Activated naive CD8-positive, alpha-beta T cell treated with anti-CD3 and anti-CD28 coated beads for 36 hours (primary cell): ENCODE measurements at regions not wholly inside any gene's neighbourhood (a gene's known extent, or its start where the extent isn't known, plus 50 kb on each side); places are given as distances from the start of the nearest gene placed in this dataset.
A peak's percentile ranks its signal among the peaks of the same experiment; 100 is the strongest.

Experiments
- DNase-seq: peaks from one replicate; pipeline ENCODE4 v3.0.0; 2021
- H3K27ac Mint-ChIP-seq: one replicate; pipeline ENCODE4 v1.8.0; 2022; ENCODE audit warnings: mild to moderate bottlenecking, moderate library complexity, mixed read lengths
- H3K27me3 Mint-ChIP-seq: one replicate; pipeline ENCODE4 v1.8.0; 2022; ENCODE audit warnings: mild to moderate bottlenecking, mixed read lengths
- H3K36me3 Mint-ChIP-seq: one replicate; pipeline ENCODE4 v1.8.0; 2021; ENCODE audit warnings: mild to moderate bottlenecking, mixed read lengths
- H3K4me1 Mint-ChIP-seq: one replicate; pipeline ENCODE4 v1.8.0; 2021; ENCODE audit warnings: mixed read lengths
- H3K4me3 Mint-ChIP-seq: one replicate; pipeline ENCODE4 v1.8.0; 2022; ENCODE audit warnings: mild to moderate bottlenecking, moderate library complexity, mixed read lengths
- H3K9me3 Mint-ChIP-seq: one replicate; pipeline ENCODE4 v1.8.0; 2022; ENCODE audit warnings: mixed read lengths

DNA sequence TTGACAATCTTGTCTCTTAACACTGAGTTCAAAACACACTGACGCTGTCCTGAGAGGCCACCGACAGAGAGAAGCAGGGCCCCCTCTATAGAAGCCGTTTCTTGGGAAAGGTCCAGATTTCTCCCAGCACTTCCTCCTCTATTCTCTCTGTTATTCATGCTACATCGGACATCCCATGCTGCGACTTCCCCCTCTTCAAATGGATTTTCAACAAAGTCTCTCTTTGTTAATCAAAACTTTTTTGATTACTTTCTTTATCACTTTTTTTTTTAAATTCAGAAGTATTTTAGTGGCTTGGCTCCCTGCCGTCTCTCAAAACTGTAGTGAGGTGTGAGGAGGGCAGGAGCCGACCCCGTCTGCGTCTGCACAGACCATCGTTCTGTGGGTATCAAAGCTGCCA is 298.9 kb upstream of the PITRM1 start:
- H3K36me3 Mint-ChIP-seq = no peaks in the 10 kb centered on the region
- no peak overlapping the region for H3K27ac Mint-ChIP-seq
- peaks cover 20% of the 10 kb centered on the region for H3K27me3 Mint-ChIP-seq
- peaks cover 32% of the 10 kb centered on the region for H3K4me1 Mint-ChIP-seq
- no peak for DNase-seq
- no peak overlapping the region for H3K4me3 Mint-ChIP-seq
- no peaks in the 10 kb centered on the region for H3K9me3 Mint-ChIP-seq

- H3K9me3 Mint-ChIP-seq = no peaks in the 10 kb centered on the region
- no peaks in the 10 kb centered on the region for H3K36me3 Mint-ChIP-seq
- DNase-seq = no peak
- H3K27me3 Mint-ChIP-seq = peaks cover 17% of the 10 kb centered on the region
- no peak overlapping the region for H3K27ac Mint-ChIP-seq
- no peak overlapping the region for H3K4me3 Mint-ChIP-seq
- H3K4me1 Mint-ChIP-seq = peaks cover 32% of the 10 kb centered on the region
Observed at GRCh38 chr10:3470191-3470590, 297.6 kb upstream of the PITRM1 start.

GRCh38 chr10:3469639-3470020 is 297.0 kb upstream of the PITRM1 start:
- no peak overlapping the region for H3K4me3 Mint-ChIP-seq
- H3K4me1 Mint-ChIP-seq = peaks cover 32% of the 10 kb centered on the region
- no peaks in the 10 kb centered on the region for H3K9me3 Mint-ChIP-seq
- DNase-seq = no peak
- H3K36me3 Mint-ChIP-seq = no peaks in the 10 kb centered on the region
- H3K27ac Mint-ChIP-seq = no peak overlapping the region
- peaks cover 16% of the 10 kb centered on the region for H3K27me3 Mint-ChIP-seq

DNA sequence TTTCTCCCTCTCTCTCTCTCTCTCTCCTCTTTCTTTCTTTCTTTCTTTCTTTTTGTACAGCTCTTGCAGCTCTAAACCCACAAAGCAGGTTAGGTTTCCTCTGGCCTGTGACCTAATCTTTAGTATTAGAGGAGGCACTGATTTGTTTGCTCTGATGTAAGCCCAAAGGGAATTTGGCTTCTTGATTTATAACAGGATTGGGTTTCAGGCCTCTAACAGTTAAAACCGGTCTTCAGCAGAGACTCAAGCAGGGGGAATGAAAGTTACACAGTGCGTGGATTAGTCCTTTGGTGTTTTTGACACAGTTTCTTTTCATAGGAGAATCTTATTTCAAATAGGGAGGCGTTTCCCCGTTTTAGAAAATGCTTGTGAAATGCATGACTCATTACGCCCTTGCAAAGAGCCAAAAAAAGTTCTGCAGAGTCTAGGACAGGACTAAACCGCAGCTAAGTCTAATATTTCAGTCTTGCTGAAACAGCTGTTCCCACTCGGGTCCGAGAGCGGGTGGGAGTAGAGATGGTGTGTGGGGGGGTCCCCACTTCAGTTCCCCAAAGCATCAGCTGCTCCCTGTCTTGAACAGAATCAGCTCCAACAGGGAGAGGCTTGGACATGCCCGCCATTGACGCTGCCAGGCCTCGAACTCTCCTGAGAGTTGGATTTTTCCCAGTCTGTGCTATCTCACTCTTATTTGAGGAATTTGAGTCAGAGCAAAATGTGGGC is 296.5 kb upstream of the PITRM1 start:
- Mint-ChIP-seq H3K27me3 (peaks cover 16% of the 10 kb centered on the region), H3K27ac (no peak overlapping the region), H3K4me1 (peaks cover 32% of the 10 kb centered on the region), H3K36me3 (no peaks in the 10 kb centered on the region), H3K4me3 (no peak overlapping the region), H3K9me3 (no peaks in the 10 kb centered on the region)
- no peak for DNase-seq

- no peaks in the 10 kb centered on the region for H3K9me3 Mint-ChIP-seq
- H3K27me3 Mint-ChIP-seq = peaks cover 16% of the 10 kb centered on the region
- H3K36me3 Mint-ChIP-seq = no peaks in the 10 kb centered on the region
- H3K4me3 Mint-ChIP-seq = no peak overlapping the region
- no peak overlapping the region for H3K27ac Mint-ChIP-seq
- peaks cover 23% of the 10 kb centered on the region for H3K4me1 Mint-ChIP-seq
- DNase-seq = no peak
Observed at GRCh38 chr10:3467052-3467951, 294.7 kb upstream of the PITRM1 start.

DNA sequence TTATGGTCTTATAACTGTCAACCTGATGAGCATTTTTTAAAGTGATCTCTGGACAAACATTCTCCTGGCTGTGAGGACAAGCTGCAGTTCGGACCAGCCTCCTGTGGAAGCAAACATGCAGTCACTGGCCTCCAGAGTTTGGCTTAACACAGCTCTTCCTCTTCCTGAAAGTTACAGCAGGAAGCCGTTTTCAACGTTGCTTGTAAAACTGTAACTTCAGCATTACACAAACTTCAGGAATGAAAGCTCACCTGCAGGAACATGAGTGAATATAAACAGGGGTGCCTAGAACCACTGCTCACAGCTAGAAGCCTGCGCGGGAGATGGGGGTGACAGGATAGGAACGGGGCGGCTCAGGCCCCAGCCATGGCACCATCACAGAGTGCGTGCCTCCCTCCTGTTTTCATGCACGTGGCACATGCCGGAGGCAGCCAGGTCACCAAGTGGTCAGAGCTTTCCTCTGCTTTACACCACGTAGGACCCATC is 292.9 kb upstream of the PITRM1 start:
- H3K27ac Mint-ChIP-seq = no peak overlapping the region
- no peak overlapping the region for H3K4me3 Mint-ChIP-seq
- no peak for DNase-seq
- H3K27me3 Mint-ChIP-seq = peaks cover 11% of the 10 kb centered on the region
- peaks cover 14% of the 10 kb centered on the region for H3K4me1 Mint-ChIP-seq
- H3K9me3 Mint-ChIP-seq = no peaks in the 10 kb centered on the region
- H3K36me3 Mint-ChIP-seq = no peaks in the 10 kb centered on the region

GRCh38 chr10:3464760-3465405 is 292.3 kb upstream of the PITRM1 start:
- Mint-ChIP-seq H3K9me3 (no peaks in the 10 kb centered on the region), H3K36me3 (no peaks in the 10 kb centered on the region), H3K4me3 (no peak overlapping the region), H3K4me1 (peaks cover 14% of the 10 kb centered on the region), H3K27ac (no peak overlapping the region), H3K27me3 (peaks cover 6% of the 10 kb centered on the region)
- no peak for DNase-seq

DNA sequence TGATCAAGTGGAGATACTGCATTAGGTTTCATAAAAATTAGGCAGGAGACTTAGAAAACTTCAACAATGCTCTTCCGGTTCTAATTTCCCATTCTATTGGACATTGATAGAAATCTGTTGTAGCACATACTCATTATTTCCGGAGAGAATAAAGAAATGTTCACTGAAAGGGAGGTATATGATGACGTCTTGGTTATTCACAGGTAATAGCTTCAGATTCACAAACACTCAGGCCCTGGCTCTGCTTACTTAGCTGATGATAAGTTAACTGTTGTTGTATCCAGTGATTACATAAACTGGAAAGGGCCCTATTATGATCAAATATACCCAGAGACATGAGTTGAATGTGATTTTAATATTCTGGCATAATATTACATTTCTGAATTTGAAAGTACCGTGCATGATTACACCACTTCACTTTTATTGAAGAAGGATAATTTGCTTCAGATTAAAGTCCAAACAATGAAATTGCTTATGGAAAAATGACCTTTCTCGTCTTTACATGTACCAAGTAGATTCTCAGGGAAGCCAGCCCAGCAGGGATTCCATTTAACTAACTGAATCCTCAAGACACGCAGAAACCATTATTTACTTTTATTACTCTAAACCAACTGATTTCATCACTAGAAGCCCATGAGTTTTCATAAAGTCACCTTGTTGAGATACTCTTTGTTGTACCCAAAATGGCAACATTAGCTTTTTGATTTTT is 288.0 kb upstream of the PITRM1 start:
- Mint-ChIP-seq H3K4me1 (no peaks in the 10 kb centered on the region), H3K9me3 (no peaks in the 10 kb centered on the region)

DNA sequence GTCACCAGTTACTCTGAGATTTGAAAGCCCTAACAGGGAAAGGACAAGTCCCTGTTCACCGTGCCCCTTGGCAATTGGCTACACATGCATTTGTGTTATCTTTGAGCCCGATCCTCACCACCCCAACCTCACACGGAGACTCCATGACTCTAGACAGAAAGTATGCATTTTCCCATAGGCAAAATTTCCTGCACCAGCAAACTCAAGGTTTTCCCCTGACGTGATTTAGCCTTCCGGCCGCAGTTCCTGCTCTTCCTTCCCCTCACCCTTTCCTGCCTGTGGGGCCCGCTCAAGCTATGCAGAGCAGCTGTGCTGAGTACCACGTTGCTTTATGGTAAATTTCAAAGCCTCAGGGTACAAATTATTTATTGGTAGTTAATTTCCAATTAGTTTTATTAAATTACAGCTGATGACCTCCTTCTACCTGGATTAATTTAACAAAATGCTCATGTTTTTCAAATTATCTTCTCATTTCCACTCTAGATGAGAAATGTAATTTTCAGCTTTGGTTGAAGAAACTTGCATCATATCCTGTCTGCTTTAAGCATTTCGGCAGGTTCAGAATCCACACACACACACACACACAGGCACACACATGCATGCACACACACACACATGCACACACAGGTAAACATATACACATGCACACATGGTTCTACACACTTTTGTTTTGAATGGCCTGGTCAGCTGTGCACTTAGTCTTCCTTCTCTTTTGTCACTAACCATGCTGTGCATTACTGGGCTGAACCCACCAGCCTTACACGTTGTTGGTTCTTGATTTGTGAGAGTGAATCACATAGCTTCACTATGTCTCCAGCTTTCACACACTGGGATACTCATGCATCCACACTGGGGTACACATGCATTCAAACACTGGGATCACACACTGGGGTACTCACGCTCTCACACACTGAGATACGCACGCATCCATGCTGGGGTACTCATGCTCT is 283.1 kb upstream of the PITRM1 start:
- Mint-ChIP-seq H3K9me3 (no peaks in the 10 kb centered on the region), H3K27ac (peak overlapping the region; percentile 9), H3K36me3 (no peaks in the 10 kb centered on the region), H3K4me1 (peaks cover 4% of the 10 kb centered on the region), H3K27me3 (peaks cover 4% of the 10 kb centered on the region), H3K4me3 (no peak overlapping the region)
- no peak for DNase-seq

More for the DNA sequence above, 288.0 kb upstream of the PITRM1 start:
- Mint-ChIP-seq H3K27me3 (no peaks in the 10 kb centered on the region), H3K4me3 (no peak overlapping the region), H3K27ac (no peak overlapping the region), H3K36me3 (no peaks in the 10 kb centered on the region)
- no peak for DNase-seq

GRCh38 chr10:3452683-3453361 is 280.2 kb upstream of the PITRM1 start:
- no peak for DNase-seq
- Mint-ChIP-seq H3K4me1 (peaks cover 4% of the 10 kb centered on the region), H3K27ac (no peak overlapping the region), H3K36me3 (no peaks in the 10 kb centered on the region), H3K4me3 (no peak overlapping the region), H3K9me3 (no peaks in the 10 kb centered on the region), H3K27me3 (peaks cover 9% of the 10 kb centered on the region)

DNA sequence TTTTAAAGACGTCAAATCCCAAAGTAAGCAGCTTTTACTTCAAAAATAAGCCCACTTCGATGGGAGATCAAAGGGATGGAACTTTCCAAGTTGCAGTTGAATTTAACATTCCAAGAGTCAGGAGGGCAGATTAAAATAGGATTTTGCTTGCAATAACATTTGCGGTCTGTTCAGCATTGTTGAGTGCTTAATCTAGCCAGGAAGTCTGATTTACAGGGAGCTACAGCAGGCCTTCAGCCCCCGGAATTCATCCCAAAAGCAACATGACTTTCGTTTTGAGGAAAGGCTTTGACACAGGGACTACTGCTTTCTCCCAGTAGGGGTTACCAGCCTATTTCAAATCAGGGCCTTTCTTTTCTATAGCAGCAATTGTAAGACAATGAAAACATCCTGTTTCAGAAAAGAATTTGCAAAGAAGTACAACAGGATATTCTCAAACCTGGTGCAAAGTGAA is 279.6 kb upstream of the PITRM1 start:
- Mint-ChIP-seq H3K27ac (no peak overlapping the region), H3K36me3 (no peaks in the 10 kb centered on the region), H3K4me3 (no peak overlapping the region), H3K27me3 (peaks cover 9% of the 10 kb centered on the region), H3K4me1 (peaks cover 4% of the 10 kb centered on the region), H3K9me3 (no peaks in the 10 kb centered on the region)
- DNase-seq = no peak

- Mint-ChIP-seq H3K4me1 (peaks cover 4% of the 10 kb centered on the region), H3K4me3 (no peak overlapping the region), H3K27me3 (peaks cover 9% of the 10 kb centered on the region), H3K36me3 (no peaks in the 10 kb centered on the region), H3K27ac (no peak overlapping the region), H3K9me3 (no peaks in the 10 kb centered on the region)
- DNase-seq = no peak
Observed at GRCh38 chr10:3451516-3452172, 279.1 kb upstream of the PITRM1 start.

- Mint-ChIP-seq H3K27ac (no peak overlapping the region), H3K36me3 (no peaks in the 10 kb centered on the region), H3K4me3 (no peak overlapping the region), H3K27me3 (peaks cover 10% of the 10 kb centered on the region), H3K4me1 (no peaks in the 10 kb centered on the region), H3K9me3 (no peaks in the 10 kb centered on the region)
- no peak for DNase-seq
Observed at GRCh38 chr10:3446221-3446620, 273.6 kb upstream of the PITRM1 start.
